H9 (cell line): ENCODE measurements at regions not wholly inside any gene's neighbourhood (a gene's known extent, or its start where the extent isn't known, plus 50 kb on each side); places are given as distances from the start of the nearest gene placed in this dataset.

Source experiments
- DNase-seq: peaks from one replicate; pipeline ENCODE4 v3.0.0-alpha.2; 2017
- H2AFZ ChIP-seq: one replicate; pipeline ENCODE4 v1.6.1; 2013; ENCODE audit warnings: mild to moderate bottlenecking, low read length, control low read depth, moderate library complexity
- H2AK5ac ChIP-seq: 2 replicates; pipeline ENCODE4 v1.6.1; 2013; ENCODE audit warnings: low read length, control low read depth, mixed read lengths; ENCODE audit not compliant: insufficient read length
- H2BK120ac ChIP-seq: one replicate; pipeline ENCODE4 v1.6.1; 2013; ENCODE audit warnings: low read depth, mild to moderate bottlenecking, low read length, control low read depth, inconsistent platforms; ENCODE audit not compliant: poor library complexity, severe bottlenecking
- H2BK12ac ChIP-seq: 2 replicates; pipeline ENCODE4 v1.6.1; 2013; ENCODE audit warnings: low read length, control low read depth, mixed read lengths, low read depth; ENCODE audit not compliant: insufficient read length
- H2BK15ac ChIP-seq: 2 replicates; pipeline ENCODE4 v1.6.1; 2013; ENCODE audit warnings: low read depth, low read length, control low read depth
- H2BK20ac ChIP-seq: one replicate; pipeline ENCODE4 v1.6.1; 2013; ENCODE audit warnings: low read depth, mild to moderate bottlenecking, low read length, control low read depth, inconsistent platforms; ENCODE audit not compliant: poor library complexity, severe bottlenecking
- H2BK5ac ChIP-seq: 2 replicates; pipeline ENCODE4 v1.6.1; 2013; ENCODE audit warnings: low read length, control low read depth, mixed read lengths; ENCODE audit not compliant: insufficient read length
- H3K14ac ChIP-seq: 2 replicates; pipeline ENCODE4 v1.6.1; 2013; ENCODE audit warnings: low read length, control low read depth; ENCODE audit not compliant: insufficient read depth
- H3K18ac ChIP-seq: 2 replicates; pipeline ENCODE4 v1.6.1; 2013; ENCODE audit warnings: low read depth, mild to moderate bottlenecking, mixed read lengths, low read length, control low read depth; ENCODE audit not compliant: insufficient read length
- H3K23ac ChIP-seq: 2 replicates; pipeline ENCODE4 v1.6.1; 2013; ENCODE audit warnings: low read length, control low read depth, mixed read lengths, low read depth; ENCODE audit not compliant: insufficient read length
- H3K23me2 ChIP-seq: 2 replicates; pipeline ENCODE4 v1.6.1; 2013; ENCODE audit warnings: low read depth, mild to moderate bottlenecking, mixed read lengths, low read length, control low read depth; ENCODE audit not compliant: insufficient read length, poor library complexity, severe bottlenecking
- H3K27ac ChIP-seq: 2 replicates; pipeline ENCODE4 v1.5.1; 2013; ENCODE audit warnings: low read length, control low read depth, mixed read lengths, low read depth; ENCODE audit not compliant: insufficient read length
- H3K27me3 ChIP-seq: 2 replicates; pipeline ENCODE4 v1.6.1; 2013; ENCODE audit warnings: low read length, control low read depth, inconsistent platforms; ENCODE audit not compliant: insufficient read depth
- H3K4ac ChIP-seq: 2 replicates; pipeline ENCODE4 v1.6.1; 2013; ENCODE audit warnings: low read depth, mild to moderate bottlenecking, control low read depth, inconsistent platforms, low read length, moderate library complexity
- H3K4me1 ChIP-seq: 2 replicates; pipeline ENCODE4 v1.6.1; 2013; ENCODE audit warnings: low read length, control low read depth, inconsistent platforms; ENCODE audit not compliant: insufficient read depth
- H3K4me2 ChIP-seq: 2 replicates; pipeline ENCODE4 v1.6.1; 2013; ENCODE audit warnings: low read length, control low read depth, mixed read lengths; ENCODE audit not compliant: insufficient read length, insufficient read depth
- H3K56ac ChIP-seq: 2 replicates; pipeline ENCODE4 v1.6.1; 2013; ENCODE audit warnings: low read depth, mild to moderate bottlenecking, mixed read lengths, low read length, control low read depth; ENCODE audit not compliant: insufficient read length
- H3K79me1 ChIP-seq: 2 replicates; pipeline ENCODE4 v1.6.1; 2013; ENCODE audit warnings: low read depth, mild to moderate bottlenecking, moderate library complexity, low read length, control low read depth, inconsistent platforms; ENCODE audit not compliant: insufficient read depth, poor library complexity, severe bottlenecking
- H3K79me2 ChIP-seq: 2 replicates; pipeline ENCODE4 v1.6.1; 2013; ENCODE audit warnings: low read length, control low read depth, inconsistent platforms; ENCODE audit not compliant: insufficient read depth
- H3K9ac ChIP-seq: 2 replicates; pipeline ENCODE4 v1.6.1; 2013; ENCODE audit warnings: low read length, control low read depth, mixed read lengths; ENCODE audit not compliant: insufficient read length; ENCODE audit errors: extremely low read depth
- H3K9me3 ChIP-seq: one replicate; pipeline ENCODE4 v1.6.1; 2013; ENCODE audit warnings: low read depth, low read length, inconsistent platforms; ENCODE audit not compliant: control insufficient read depth
- H3T11ph ChIP-seq: one replicate; pipeline ENCODE4 v1.6.1; 2013; ENCODE audit warnings: mild to moderate bottlenecking, low read length, control low read depth, inconsistent platforms
- H4K20me1 ChIP-seq: one replicate; pipeline ENCODE4 v1.6.1; 2013; ENCODE audit not compliant: control insufficient read depth, insufficient read length, insufficient read depth
- H4K5ac ChIP-seq: 2 replicates; pipeline ENCODE4 v1.6.1; 2013; ENCODE audit warnings: low read depth, mild to moderate bottlenecking, mixed read lengths, low read length, control low read depth; ENCODE audit not compliant: insufficient read length
- H4K8ac ChIP-seq: replicated peaks from 2 replicates; pipeline ENCODE4 v1.6.1; 2013; ENCODE audit warnings: low read length, control low read depth, mixed read lengths, low read depth; ENCODE audit not compliant: insufficient read length
- H4K91ac ChIP-seq: 2 replicates; pipeline ENCODE4 v1.6.1; 2013; ENCODE audit warnings: low read depth, mild to moderate bottlenecking, moderate library complexity, mixed read lengths, low read length, control low read depth; ENCODE audit not compliant: insufficient read length
- H3K27ac Mint-ChIP-seq, 3 experiments: 2 replicates in 2 of 3; 3 replicates in 1 of 3; pipeline ENCODE4 v1.8.0; 2020 to 2021; ENCODE audit warnings: mixed read lengths in 3 of 3, mild to moderate bottlenecking in 1 of 3, moderate library complexity in 1 of 3
- H3K27me3 Mint-ChIP-seq: 2 replicates; pipeline ENCODE4 v1.8.0; 2021; ENCODE audit warnings: low read depth, mild to moderate bottlenecking, moderate library complexity, mixed read lengths
- H3K36me3 Mint-ChIP-seq, 3 experiments: 2 replicates in 2 of 3; 3 replicates in 1 of 3; pipeline ENCODE4 v1.8.0; 2020 to 2021; ENCODE audit warnings: low read depth in 3 of 3, mixed read lengths in 3 of 3; ENCODE audit not compliant: insufficient read depth in 1 of 3
- H3K4me1 Mint-ChIP-seq, 2 experiments: 2 replicates each; pipeline ENCODE4 v1.8.0; 2020; ENCODE audit warnings: mixed read lengths in 2 of 2
- H3K4me3 Mint-ChIP-seq, 2 experiments: 2 replicates in 1 of 2; 3 replicates in 1 of 2; pipeline ENCODE4 v1.8.0; 2020 to 2021; ENCODE audit warnings: mild to moderate bottlenecking in 2 of 2, mixed read lengths in 2 of 2, moderate library complexity in 1 of 2
- H3K9me3 Mint-ChIP-seq, 2 experiments: 2 replicates in 1 of 2; 3 replicates in 1 of 2; pipeline ENCODE4 v1.8.0; 2020; ENCODE audit warnings: mild to moderate bottlenecking in 2 of 2, mixed read lengths in 2 of 2, moderate library complexity in 1 of 2
- CTCF ChIP-seq: fragments of 200-600 bp; sonication (generic); conservative IDR thresholded peaks from 3 replicates; pipeline ENCODE4 v1.8.0; 2021; ENCODE audit warnings: antibody characterized with exemption, mild to moderate bottlenecking
- WGBS: extraction: QIAGEN DNeasy Blood & Tissue Kit; methylation state at CpG from one replicate; pipeline ENCODE4 v1.1.7; 2013; ENCODE audit warnings: missing lambda C conversion rate, low lambda C conversion rate, mixed read lengths; ENCODE audit not compliant: insufficient read length; ENCODE audit errors: extremely low coverage; 5-methylcytosine and 5-hydroxymethylcytosine counted together

- no peak overlapping the region for H3K4me2 ChIP-seq
- no peaks in the 10 kb centered on the region for H3K27me3 ChIP-seq
- no peak for DNase-seq
- H3K27me3 Mint-ChIP-seq, result no peaks in the 10 kb centered on the region
- H3K79me1 ChIP-seq, result no peaks in the 10 kb centered on the region
- H3K56ac ChIP-seq, result no peak overlapping the region
- no peak overlapping the region for H2BK12ac ChIP-seq
- no peak overlapping the region for H2BK20ac ChIP-seq
- no peak overlapping the region for H3K14ac ChIP-seq
- H3K18ac ChIP-seq, result no peak overlapping the region
- no peaks in the 10 kb centered on the region for H3K79me2 ChIP-seq
- no peaks in the 10 kb centered on the region for H4K20me1 ChIP-seq
- no peak overlapping the region for H3K4ac ChIP-seq
- H2BK15ac ChIP-seq, result no peak overlapping the region
- no peak overlapping the region for H3T11ph ChIP-seq
- H3K23ac ChIP-seq, result no peak overlapping the region
- no peaks in the 10 kb centered on the region for H3K9me3 Mint-ChIP-seq
- no peaks in the 10 kb centered on the region for H3K36me3 Mint-ChIP-seq
- no peak overlapping the region for H2BK120ac ChIP-seq
- no peak overlapping the region for H4K91ac ChIP-seq
- H4K5ac ChIP-seq, result no peak overlapping the region
- H3K4me1 ChIP-seq, result no peaks in the 10 kb centered on the region
- H3K23me2 ChIP-seq, result no peaks in the 10 kb centered on the region
- peaks cover 0 to 3% of the 10 kb centered on the region in 2 experiments; a peak in 2 of 4 replicates for H3K4me1 Mint-ChIP-seq
- no peaks in the 10 kb centered on the region for H3K9me3 ChIP-seq
- H2AK5ac ChIP-seq, result no peak overlapping the region
- H3K4me3 Mint-ChIP-seq, result no peak overlapping the region
- no peak for TF ChIP-seq CTCF
- no peak overlapping the region for H3K9ac ChIP-seq
- WGBS, result no CpG with 5 or more reads among the region's 1 CpG
- H3K27ac Mint-ChIP-seq, result no peak overlapping the region
- no peak overlapping the region for H4K8ac ChIP-seq
- H2AFZ ChIP-seq, result no peak overlapping the region
- H3K27ac ChIP-seq, result no peak overlapping the region
- no peak overlapping the region for H2BK5ac ChIP-seq
These were observed 58.0 kb upstream of the PALM2AKAP2 start for GRCh38 chr9:109722007-109722406.
